GM21576 (cell line): ENCODE measurements at regions not wholly inside any gene's neighbourhood (a gene's known extent, or its start where the extent isn't known, plus 50 kb on each side); places are given as distances from the start of the nearest gene placed in this dataset.
"Not testable (repeated sequence)": the region's sequence is repeated elsewhere in the genome, so short reads cannot be mapped to it uniquely, and the experiment has no call there.

Experiments used
- ATAC-seq: cut with Tn5 transposase; IDR thresholded peaks from one replicate; pipeline ENCODE4 v1.9.1; 2021; ENCODE audit warnings: mild to moderate bottlenecking, moderate library complexity; ENCODE audit not compliant: unreplicated experiment

GRCh38 chr14:25699981-25700380 is 650.0 kb upstream of the STXBP6 start:
- ATAC-seq: no peak

GRCh38 chr14:25698111-25698510 is 648.2 kb upstream of the STXBP6 start:
- ATAC-seq: no peak

GRCh38 chr14:25696176-25696575 is 646.2 kb upstream of the STXBP6 start:
- no peak for ATAC-seq

- ATAC-seq: no peak
These were observed 635.1 kb upstream of the STXBP6 start for GRCh38 chr14:25685004-25685403.

- ATAC-seq: no peak
These were observed 631.0 kb upstream of the STXBP6 start for GRCh38 chr14:25680934-25681333.

- not testable (repeated sequence) for ATAC-seq
These were observed 630.6 kb upstream of the STXBP6 start for GRCh38 chr14:25680511-25680910.

- no peak for ATAC-seq
These were observed 627.2 kb upstream of the STXBP6 start for GRCh38 chr14:25677111-25677510.

GRCh38 chr14:25667387-25667786 is 617.4 kb upstream of the STXBP6 start:
- no peak for ATAC-seq

- ATAC-seq: no peak
These were observed 616.9 kb upstream of the STXBP6 start for GRCh38 chr14:25666877-25667276.

GRCh38 chr14:25658988-25659387 is 609.0 kb upstream of the STXBP6 start:
- ATAC-seq: no peak

GRCh38 chr14:25630447-25630846 is 580.5 kb upstream of the STXBP6 start:
- ATAC-seq: no peak

- ATAC-seq: no peak
These were observed 579.0 kb upstream of the STXBP6 start for GRCh38 chr14:25628978-25629377.

GRCh38 chr14:25628390-25628789 is 578.4 kb upstream of the STXBP6 start:
- no peak for ATAC-seq

GRCh38 chr14:25626986-25627385 is 577.0 kb upstream of the STXBP6 start:
- ATAC-seq: no peak

GRCh38 chr14:25622763-25623162 is 572.8 kb upstream of the STXBP6 start:
- ATAC-seq: no peak

GRCh38 chr14:25620515-25620914 is 570.6 kb upstream of the STXBP6 start:
- no peak for ATAC-seq

- ATAC-seq: no peak
These were observed 565.2 kb upstream of the STXBP6 start for GRCh38 chr14:25615174-25615573.

- ATAC-seq: no peak
These were observed 557.2 kb upstream of the STXBP6 start for GRCh38 chr14:25607192-25607591.

- ATAC-seq: no peak
These were observed 552.2 kb upstream of the STXBP6 start for GRCh38 chr14:25602106-25602505.

- no peak for ATAC-seq
These were observed 538.8 kb upstream of the STXBP6 start for GRCh38 chr14:25588751-25589150.

- ATAC-seq: no peak
These were observed 524.8 kb upstream of the STXBP6 start for GRCh38 chr14:25574628-25575325.

- ATAC-seq: no peak
These were observed 520.5 kb upstream of the STXBP6 start for GRCh38 chr14:25570483-25570882.

- ATAC-seq: no peak
These were observed 507.5 kb upstream of the STXBP6 start for GRCh38 chr14:25557466-25557865.
